ENCODE measurements at regions not wholly inside any gene's neighbourhood (a gene's known extent, or its start where the extent isn't known, plus 50 kb on each side); places are given as distances from the start of the nearest gene placed in this dataset.

GRCh38 chr11:103536335-103536722, 427.1 kb downstream of the DYNC2H1 start:
- no peak overlapping the region for H3K27ac ChIP-seq (ENCODE audit: low read length)
- H3K79me2 ChIP-seq (replicated peaks; ENCODE audit: insufficient read depth, low read length), result no peaks in the 10 kb centered on the region
- no peak overlapping the region for H3K4me2 ChIP-seq (ENCODE audit: low read length)
- H4K20me1 ChIP-seq (ENCODE audit: insufficient read depth), result no peaks in the 10 kb centered on the region
- no peaks in the 10 kb centered on the region for H3K27me3 ChIP-seq (ENCODE audit: insufficient read depth, low read depth, low read length)
- H3K9ac ChIP-seq (ENCODE audit: low read length), result no peak overlapping the region
- no peaks in the 10 kb centered on the region for H3F3A ChIP-seq (ENCODE audit: insufficient read depth, low read length, poor library complexity, severe bottlenecking)
- no peak for TF ChIP-seq TAF1 (IDR thresholded peaks at IDR 0.05; ENCODE audit: low read depth)
- TF ChIP-seq RAD21 (conservative IDR thresholded peaks at IDR 0.05), result no peak
- no peak for TF ChIP-seq CTCF (IDR thresholded peaks at IDR 0.05; ENCODE audit: poor library complexity, severe bottlenecking)
- no peak for TF ChIP-seq EP300 (conservative IDR thresholded peaks at IDR 0.05; ENCODE audit: poor library complexity, severe bottlenecking)
- TF ChIP-seq EZH2 (IDR thresholded peaks at IDR 0.05; ENCODE audit: borderline replicate concordance, insufficient read depth, low read length, poor library complexity, severe bottlenecking), result no peak
- TF ChIP-seq, protein P1, sequence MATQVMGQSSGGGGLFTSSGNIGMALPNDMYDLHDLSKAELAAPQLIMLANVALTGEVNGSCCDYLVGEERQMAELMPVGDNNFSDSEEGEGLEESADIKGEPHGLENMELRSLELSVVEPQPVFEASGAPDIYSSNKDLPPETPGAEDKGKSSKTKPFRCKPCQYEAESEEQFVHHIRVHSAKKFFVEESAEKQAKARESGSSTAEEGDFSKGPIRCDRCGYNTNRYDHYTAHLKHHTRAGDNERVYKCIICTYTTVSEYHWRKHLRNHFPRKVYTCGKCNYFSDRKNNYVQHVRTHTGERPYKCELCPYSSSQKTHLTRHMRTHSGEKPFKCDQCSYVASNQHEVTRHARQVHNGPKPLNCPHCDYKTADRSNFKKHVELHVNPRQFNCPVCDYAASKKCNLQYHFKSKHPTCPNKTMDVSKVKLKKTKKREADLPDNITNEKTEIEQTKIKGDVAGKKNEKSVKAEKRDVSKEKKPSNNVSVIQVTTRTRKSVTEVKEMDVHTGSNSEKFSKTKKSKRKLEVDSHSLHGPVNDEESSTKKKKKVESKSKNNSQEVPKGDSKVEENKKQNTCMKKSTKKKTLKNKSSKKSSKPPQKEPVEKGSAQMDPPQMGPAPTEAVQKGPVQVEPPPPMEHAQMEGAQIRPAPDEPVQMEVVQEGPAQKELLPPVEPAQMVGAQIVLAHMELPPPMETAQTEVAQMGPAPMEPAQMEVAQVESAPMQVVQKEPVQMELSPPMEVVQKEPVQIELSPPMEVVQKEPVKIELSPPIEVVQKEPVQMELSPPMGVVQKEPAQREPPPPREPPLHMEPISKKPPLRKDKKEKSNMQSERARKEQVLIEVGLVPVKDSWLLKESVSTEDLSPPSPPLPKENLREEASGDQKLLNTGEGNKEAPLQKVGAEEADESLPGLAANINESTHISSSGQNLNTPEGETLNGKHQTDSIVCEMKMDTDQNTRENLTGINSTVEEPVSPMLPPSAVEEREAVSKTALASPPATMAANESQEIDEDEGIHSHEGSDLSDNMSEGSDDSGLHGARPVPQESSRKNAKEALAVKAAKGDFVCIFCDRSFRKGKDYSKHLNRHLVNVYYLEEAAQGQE (IDR thresholded peaks at IDR 0.05; ENCODE audit: borderline replicate concordance), result no peak
- TF ChIP-seq MXI1 (conservative IDR thresholded peaks at IDR 0.05; ENCODE audit: poor library complexity, severe bottlenecking), result no peak
- TF ChIP-seq POLR2AphosphoS5 (IDR thresholded peaks at IDR 0.05), result no peak
- no peak for TF ChIP-seq SMC3 (conservative IDR thresholded peaks at IDR 0.05; ENCODE audit: poor library complexity)
- no peaks in the 10 kb centered on the region for H3K9me2 ChIP-seq (ENCODE audit: insufficient read depth, low read length)
- no peak overlapping the region for H2AFZ ChIP-seq (ENCODE audit: low read depth, low read length)
- no peak overlapping the region for H3K4me3 ChIP-seq (ENCODE audit: low read length)
- H3K36me3 ChIP-seq (ENCODE audit: insufficient read depth, low read length), result no peaks in the 10 kb centered on the region
- H3K9me3 ChIP-seq (ENCODE audit: low read length), result peaks cover 2% of the 10 kb centered on the region

DNA sequence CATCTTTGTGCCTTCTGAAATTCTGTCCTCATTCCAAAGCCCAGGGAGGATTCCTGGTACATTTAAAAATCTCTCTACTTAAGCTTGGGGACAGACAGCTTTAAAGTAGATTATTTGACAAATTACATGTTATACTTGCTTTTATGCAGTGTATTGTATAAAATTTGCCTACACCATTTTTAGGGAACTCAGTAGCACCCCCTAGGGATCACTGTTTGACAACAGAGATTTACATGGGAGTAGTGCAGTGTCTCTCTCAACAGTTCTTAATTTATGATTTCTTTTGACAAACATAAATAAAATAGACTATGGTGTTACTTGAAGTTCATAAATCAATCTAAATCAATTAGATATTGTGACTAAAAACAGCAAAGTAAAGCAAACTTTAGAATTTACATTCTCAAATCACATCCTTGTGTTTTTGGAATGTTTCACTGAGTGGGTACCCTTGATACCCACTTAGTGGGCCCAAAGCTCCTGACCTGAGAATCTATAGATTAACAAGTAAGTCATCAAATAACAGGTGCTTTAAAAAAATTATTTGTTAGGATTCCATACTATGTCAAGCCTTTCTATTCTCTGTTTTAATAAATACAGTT, 428.8 kb downstream of the DYNC2H1 start:
- no peak overlapping the region for H3K9ac ChIP-seq (ENCODE audit: low read length)
- no peaks in the 10 kb centered on the region for H3K9me2 ChIP-seq (ENCODE audit: insufficient read depth, low read length)
- H3K36me3 ChIP-seq (ENCODE audit: insufficient read depth, low read length), result no peaks in the 10 kb centered on the region
- H3K79me2 ChIP-seq (replicated peaks; ENCODE audit: insufficient read depth, low read length), result no peaks in the 10 kb centered on the region
- H3K27ac ChIP-seq (ENCODE audit: low read length), result no peak overlapping the region
- no peak overlapping the region for H3K4me3 ChIP-seq (ENCODE audit: low read length)
- H2AFZ ChIP-seq (ENCODE audit: low read depth, low read length), result no peak overlapping the region
- H3F3A ChIP-seq (ENCODE audit: insufficient read depth, low read length, poor library complexity, severe bottlenecking), result no peaks in the 10 kb centered on the region
- H3K4me2 ChIP-seq (ENCODE audit: low read length), result no peak overlapping the region
- H3K27me3 ChIP-seq (ENCODE audit: insufficient read depth, low read depth, low read length), result no peaks in the 10 kb centered on the region
- H3K9me3 ChIP-seq (ENCODE audit: low read length), result peaks cover 3% of the 10 kb centered on the region
- TF ChIP-seq CTCF (IDR thresholded peaks at IDR 0.05; ENCODE audit: poor library complexity, severe bottlenecking) (peak; percentile 9), EZH2 (IDR thresholded peaks at IDR 0.05; ENCODE audit: borderline replicate concordance, insufficient read depth, low read length, poor library complexity, severe bottlenecking) (no peak)
- H4K20me1 ChIP-seq (ENCODE audit: insufficient read depth), result no peaks in the 10 kb centered on the region
